ENCODE measurements at regions not wholly inside any gene's neighbourhood (a gene's known extent, or its start where the extent isn't known, plus 50 kb on each side); places are given as distances from the start of the nearest gene placed in this dataset.

GRCh38 chr10:23754179-23754578 is 315.3 kb downstream of the OTUD1 start:
- ATAC-seq (ENCODE audit: low read depth) (0 out of 3 replicates have a peak, but pooled peaks have one; percentile 33), DNase-seq (ENCODE audit: low spot score) (no peak)
- Histone ChIP-seq H3K36me3 (ENCODE audit: low read depth) (no peaks in the 10 kb centered on the region), H3K4me3 (ENCODE audit: severe bottlenecking) (no peak overlapping the region), H3K27me3 (ENCODE audit: insufficient read depth, poor library complexity, severe bottlenecking) (peaks cover 5% of the 10 kb centered on the region), H3K9me3 (ENCODE audit: severe bottlenecking) (no peaks in the 10 kb centered on the region), H3K4me1 (ENCODE audit: insufficient read depth, poor library complexity, severe bottlenecking) (no peaks in the 10 kb centered on the region), H3K27ac (ENCODE audit: poor library complexity, severe bottlenecking) (no peak overlapping the region)
- TF ChIP-seq CTCF (IDR thresholded peaks at IDR 0.05; ENCODE audit: poor library complexity, severe bottlenecking), result no peak

- peaks cover 5% of the 10 kb centered on the region for H3K27me3 ChIP-seq (ENCODE audit: insufficient read depth, poor library complexity, severe bottlenecking)
- H3K4me1 ChIP-seq (ENCODE audit: insufficient read depth, poor library complexity, severe bottlenecking), result no peaks in the 10 kb centered on the region
- DNase-seq (ENCODE audit: low spot score), result no peak
- no peak for ATAC-seq (ENCODE audit: low read depth)
- TF ChIP-seq CTCF (IDR thresholded peaks at IDR 0.05; ENCODE audit: poor library complexity, severe bottlenecking), result no peak
- no peak overlapping the region for H3K27ac ChIP-seq (ENCODE audit: poor library complexity, severe bottlenecking)
- H3K9me3 ChIP-seq (ENCODE audit: severe bottlenecking), result no peaks in the 10 kb centered on the region
- H3K4me3 ChIP-seq (ENCODE audit: severe bottlenecking), result no peak overlapping the region
- H3K36me3 ChIP-seq (ENCODE audit: low read depth), result no peaks in the 10 kb centered on the region
Observed at GRCh38 chr10:23754941-23755340, 316.1 kb downstream of the OTUD1 start.

- Histone ChIP-seq H3K27ac (ENCODE audit: poor library complexity, severe bottlenecking) (no peak overlapping the region), H3K27me3 (ENCODE audit: insufficient read depth, poor library complexity, severe bottlenecking) (peaks cover under 1% of the 10 kb centered on the region), H3K9me3 (ENCODE audit: severe bottlenecking) (no peaks in the 10 kb centered on the region), H3K4me3 (ENCODE audit: severe bottlenecking) (no peak overlapping the region), H3K36me3 (ENCODE audit: low read depth) (no peaks in the 10 kb centered on the region), H3K4me1 (ENCODE audit: insufficient read depth, poor library complexity, severe bottlenecking) (no peaks in the 10 kb centered on the region)
- DNase-seq (ENCODE audit: low spot score) (no peak), ATAC-seq (ENCODE audit: low read depth) (no peak)
- TF ChIP-seq CTCF (IDR thresholded peaks at IDR 0.05; ENCODE audit: poor library complexity, severe bottlenecking), result no peak
Observed at GRCh38 chr10:23755556-23755955, 316.7 kb downstream of the OTUD1 start.

- H3K36me3 ChIP-seq (ENCODE audit: low read depth), result no peaks in the 10 kb centered on the region
- no peak overlapping the region for H3K4me3 ChIP-seq (ENCODE audit: severe bottlenecking)
- ATAC-seq (ENCODE audit: low read depth), result no peak
- no peaks in the 10 kb centered on the region for H3K9me3 ChIP-seq (ENCODE audit: severe bottlenecking)
- H3K4me1 ChIP-seq (ENCODE audit: insufficient read depth, poor library complexity, severe bottlenecking), result no peaks in the 10 kb centered on the region
- H3K27ac ChIP-seq (ENCODE audit: poor library complexity, severe bottlenecking), result no peak overlapping the region
- no peak for TF ChIP-seq CTCF (IDR thresholded peaks at IDR 0.05; ENCODE audit: poor library complexity, severe bottlenecking)
- no peak for DNase-seq (ENCODE audit: low spot score)
- no peaks in the 10 kb centered on the region for H3K27me3 ChIP-seq (ENCODE audit: insufficient read depth, poor library complexity, severe bottlenecking)
Observed at GRCh38 chr10:23768281-23768680, 329.4 kb downstream of the OTUD1 start.

GRCh38 chr10:23777153-23777552 is 338.3 kb downstream of the OTUD1 start:
- H3K27ac ChIP-seq (ENCODE audit: poor library complexity, severe bottlenecking), result no peak overlapping the region

More at GRCh38 chr10:23777153-23777552, 338.3 kb downstream of the OTUD1 start:
- TF ChIP-seq CTCF (IDR thresholded peaks at IDR 0.05; ENCODE audit: poor library complexity, severe bottlenecking), result no peak
- DNase-seq (ENCODE audit: low spot score), result no peak
- Histone ChIP-seq H3K9me3 (ENCODE audit: severe bottlenecking) (no peaks in the 10 kb centered on the region), H3K4me1 (ENCODE audit: insufficient read depth, poor library complexity, severe bottlenecking) (no peaks in the 10 kb centered on the region), H3K27me3 (ENCODE audit: insufficient read depth, poor library complexity, severe bottlenecking) (no peaks in the 10 kb centered on the region), H3K4me3 (ENCODE audit: severe bottlenecking) (no peak overlapping the region), H3K36me3 (ENCODE audit: low read depth) (no peaks in the 10 kb centered on the region)
- ATAC-seq (ENCODE audit: low read depth), result no peak

Measured in RWPE2 (cell line).